Nephron (organoid): ENCODE measurements at regions not wholly inside any gene's neighbourhood (a gene's known extent, or its start where the extent isn't known, plus 50 kb on each side); places are given as distances from the start of the nearest gene placed in this dataset.

ENCODE experiments used
- H3K27ac Mint-ChIP-seq, 3 experiments: 2 replicates each; pipeline ENCODE4 v1.8.0; 2020; ENCODE audit warnings: mixed read lengths in 3 of 3, mild to moderate bottlenecking in 2 of 3, moderate library complexity in 1 of 3
- H3K27me3 Mint-ChIP-seq: 2 replicates; pipeline ENCODE4 v1.8.0; 2021; ENCODE audit warnings: low read depth, mild to moderate bottlenecking, moderate library complexity, mixed read lengths
- H3K36me3 Mint-ChIP-seq: 2 replicates; pipeline ENCODE4 v1.8.0; 2020; ENCODE audit warnings: low read depth, mixed read lengths
- H3K4me1 Mint-ChIP-seq: 2 replicates; pipeline ENCODE4 v1.8.0; 2020; ENCODE audit warnings: mixed read lengths
- H3K4me3 Mint-ChIP-seq, 3 experiments: 2 replicates each; pipeline ENCODE4 v1.8.0; 2020; ENCODE audit warnings: mild to moderate bottlenecking in 3 of 3, mixed read lengths in 3 of 3, moderate library complexity in 2 of 3
- H3K9me3 Mint-ChIP-seq: 2 replicates; pipeline ENCODE4 v1.8.0; 2020; ENCODE audit warnings: mixed read lengths
- CTCF ChIP-seq, 3 experiments: fragments of 200-600 bp; sonication (generic); IDR thresholded peaks; one replicate each; pipeline ENCODE4 v1.5.0; 2021; ENCODE audit warnings: antibody characterized with exemption in 3 of 3; ENCODE audit not compliant: unreplicated experiment in 3 of 3

GRCh38 chr3:16024548-16024947, 149.9 kb upstream of the GALNT15 start:
- H3K4me1 Mint-ChIP-seq: peaks cover 13% of the 10 kb centered on the region
- H3K36me3 Mint-ChIP-seq: no peaks in the 10 kb centered on the region
- no peak overlapping the region for H3K27ac Mint-ChIP-seq
- H3K27me3 Mint-ChIP-seq: peaks cover 7% of the 10 kb centered on the region
- no peak for TF ChIP-seq CTCF (IDR thresholded peaks at IDR 0.05; ENCODE audit: unreplicated experiment in 3 of 3)
- H3K4me3 Mint-ChIP-seq: no peak overlapping the region
- H3K9me3 Mint-ChIP-seq: peaks cover 3% of the 10 kb centered on the region

GRCh38 chr3:16026753-16027152, 147.7 kb upstream of the GALNT15 start:
- TF ChIP-seq CTCF (IDR thresholded peaks at IDR 0.05; ENCODE audit: unreplicated experiment in 3 of 3): no peak
- Mint-ChIP-seq H3K27me3 (peaks cover 8% of the 10 kb centered on the region), H3K9me3 (peaks cover 3% of the 10 kb centered on the region)

GRCh38 chr3:16028604-16029003, 145.9 kb upstream of the GALNT15 start:
- peaks cover 5% of the 10 kb centered on the region for H3K27me3 Mint-ChIP-seq
- H3K9me3 Mint-ChIP-seq: no peaks in the 10 kb centered on the region
- H3K36me3 Mint-ChIP-seq: no peaks in the 10 kb centered on the region
- peaks cover 13% of the 10 kb centered on the region for H3K4me1 Mint-ChIP-seq
- no peak overlapping the region for H3K4me3 Mint-ChIP-seq
- H3K27ac Mint-ChIP-seq: no peak overlapping the region
- no peak for TF ChIP-seq CTCF (IDR thresholded peaks at IDR 0.05; ENCODE audit: unreplicated experiment in 3 of 3)

More at GRCh38 chr3:16026753-16027152, 147.7 kb upstream of the GALNT15 start:
- Mint-ChIP-seq H3K36me3 (no peaks in the 10 kb centered on the region), H3K4me1 (peaks cover 13% of the 10 kb centered on the region), H3K27ac (no peak overlapping the region), H3K4me3 (no peak overlapping the region)

GRCh38 chr3:16030342-16030741, 144.1 kb upstream of the GALNT15 start:
- no peak for TF ChIP-seq CTCF (IDR thresholded peaks at IDR 0.05; ENCODE audit: unreplicated experiment in 3 of 3)
- Mint-ChIP-seq H3K4me1 (peaks cover 13% of the 10 kb centered on the region), H3K4me3 (no peak overlapping the region), H3K27ac (no peak overlapping the region), H3K9me3 (no peaks in the 10 kb centered on the region), H3K27me3 (peaks cover 5% of the 10 kb centered on the region), H3K36me3 (no peaks in the 10 kb centered on the region)

- no peaks in the 10 kb centered on the region for H3K9me3 Mint-ChIP-seq
- peaks cover 12% of the 10 kb centered on the region for H3K4me1 Mint-ChIP-seq
- no peak for TF ChIP-seq CTCF (IDR thresholded peaks at IDR 0.05; ENCODE audit: unreplicated experiment in 3 of 3)
- no peak overlapping the region for H3K27ac Mint-ChIP-seq
- no peak overlapping the region for H3K4me3 Mint-ChIP-seq
- no peaks in the 10 kb centered on the region for H3K36me3 Mint-ChIP-seq
- peaks cover 6% of the 10 kb centered on the region for H3K27me3 Mint-ChIP-seq
These were observed 143.0 kb upstream of the GALNT15 start for GRCh38 chr3:16031434-16031833.

- Mint-ChIP-seq H3K27ac (no peak overlapping the region), H3K4me1 (no peaks in the 10 kb centered on the region), H3K27me3 (peaks cover 8% of the 10 kb centered on the region), H3K9me3 (no peaks in the 10 kb centered on the region), H3K4me3 (no peak overlapping the region), H3K36me3 (no peaks in the 10 kb centered on the region)
- TF ChIP-seq CTCF (IDR thresholded peaks at IDR 0.05; ENCODE audit: unreplicated experiment in 3 of 3): no peak
These were observed 140.4 kb upstream of the GALNT15 start for GRCh38 chr3:16033889-16034687.
